AG04449 (cell line): ENCODE measurements at regions not wholly inside any gene's neighbourhood (a gene's known extent, or its start where the extent isn't known, plus 50 kb on each side); places are given as distances from the start of the nearest gene placed in this dataset.

Source experiments
- CTCF ChIA-PET: fragments of 350-600 bp; formaldehyde crosslinking; extraction: SDS; loops from one replicate; lab custom pipeline; 2021; ENCODE audit warnings: antibody characterized with exemption; lab: Yijun Ruan, JAX
- POLR2A ChIA-PET: fragments of 400-600, 350-600 bp; formaldehyde crosslinking; extraction: SDS; loops from one replicate; lab custom pipeline; 2020; ENCODE audit warnings: antibody characterized with exemption, inconsistent platforms; lab: Yijun Ruan, JAX
- DNase-seq: peaks from one replicate; pipeline ENCODE4 v3.0.0-alpha.2; 2010; ENCODE audit warnings: low read depth, low spot score
- H3K4me3 ChIP-seq: 2 replicates; pipeline ENCODE4 v1.5.1; 2011; ENCODE audit warnings: low read depth, mild to moderate bottlenecking, control low read depth, low read length
- TF ChIP-seq, protein P1 (sequence below): IDR thresholded peaks from one replicate; pipeline ENCODE4 v1.5.1; 2011; ENCODE audit warnings: mild to moderate bottlenecking, moderate library complexity, low read length, control low read depth, inconsistent platforms; ENCODE audit not compliant: insufficient read depth; ENCODE audit errors: missing control alignments

DNA sequence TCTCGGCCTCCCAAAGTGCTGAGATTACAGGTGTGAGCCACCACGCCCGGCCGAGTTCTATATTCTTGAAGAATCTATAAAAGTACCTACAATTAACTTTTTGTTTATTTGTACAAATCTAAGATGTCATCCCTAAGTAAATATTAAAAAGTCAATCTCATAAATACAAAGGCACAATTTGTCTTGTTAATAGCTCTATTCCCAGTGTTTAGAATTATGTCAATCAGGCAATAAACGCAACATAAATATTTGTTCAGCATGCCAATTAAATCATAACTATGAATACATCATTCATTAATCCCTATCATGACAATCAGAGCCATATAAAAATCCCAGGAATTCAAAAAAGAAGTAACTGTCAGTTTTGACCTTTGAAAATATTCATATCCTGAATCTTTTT, 68.9 kb upstream of the CDH18 start:
- H3K4me3 ChIP-seq: no peak overlapping the region
- TF ChIP-seq, protein P1, sequence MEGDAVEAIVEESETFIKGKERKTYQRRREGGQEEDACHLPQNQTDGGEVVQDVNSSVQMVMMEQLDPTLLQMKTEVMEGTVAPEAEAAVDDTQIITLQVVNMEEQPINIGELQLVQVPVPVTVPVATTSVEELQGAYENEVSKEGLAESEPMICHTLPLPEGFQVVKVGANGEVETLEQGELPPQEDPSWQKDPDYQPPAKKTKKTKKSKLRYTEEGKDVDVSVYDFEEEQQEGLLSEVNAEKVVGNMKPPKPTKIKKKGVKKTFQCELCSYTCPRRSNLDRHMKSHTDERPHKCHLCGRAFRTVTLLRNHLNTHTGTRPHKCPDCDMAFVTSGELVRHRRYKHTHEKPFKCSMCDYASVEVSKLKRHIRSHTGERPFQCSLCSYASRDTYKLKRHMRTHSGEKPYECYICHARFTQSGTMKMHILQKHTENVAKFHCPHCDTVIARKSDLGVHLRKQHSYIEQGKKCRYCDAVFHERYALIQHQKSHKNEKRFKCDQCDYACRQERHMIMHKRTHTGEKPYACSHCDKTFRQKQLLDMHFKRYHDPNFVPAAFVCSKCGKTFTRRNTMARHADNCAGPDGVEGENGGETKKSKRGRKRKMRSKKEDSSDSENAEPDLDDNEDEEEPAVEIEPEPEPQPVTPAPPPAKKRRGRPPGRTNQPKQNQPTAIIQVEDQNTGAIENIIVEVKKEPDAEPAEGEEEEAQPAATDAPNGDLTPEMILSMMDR: no peak
- ChIA-PET POLR2A (no interaction called here), CTCF (no interaction called here)
- DNase-seq: no peak

- DNase-seq: no peak
- no peak overlapping the region for H3K4me3 ChIP-seq
- CTCF ChIA-PET: no interaction called here
- POLR2A ChIA-PET: no interaction called here
- TF ChIP-seq, protein P1: no peak
These were observed 67.3 kb upstream of the CDH18 start for GRCh38 chr5:20055301-20055700.

- no peak overlapping the region for H3K4me3 ChIP-seq
- CTCF ChIA-PET: no interaction called here
- DNase-seq: no peak
- POLR2A ChIA-PET: no interaction called here
- TF ChIP-seq, protein P1: no peak
These were observed 62.3 kb upstream of the CDH18 start for GRCh38 chr5:20050262-20050661.

- DNase-seq: no peak
- H3K4me3 ChIP-seq: no peak overlapping the region
- ChIA-PET POLR2A (no interaction called here), CTCF (no interaction called here)
- TF ChIP-seq, protein P1: no peak
These were observed 56.5 kb upstream of the CDH18 start for GRCh38 chr5:20044460-20044859.

DNA sequence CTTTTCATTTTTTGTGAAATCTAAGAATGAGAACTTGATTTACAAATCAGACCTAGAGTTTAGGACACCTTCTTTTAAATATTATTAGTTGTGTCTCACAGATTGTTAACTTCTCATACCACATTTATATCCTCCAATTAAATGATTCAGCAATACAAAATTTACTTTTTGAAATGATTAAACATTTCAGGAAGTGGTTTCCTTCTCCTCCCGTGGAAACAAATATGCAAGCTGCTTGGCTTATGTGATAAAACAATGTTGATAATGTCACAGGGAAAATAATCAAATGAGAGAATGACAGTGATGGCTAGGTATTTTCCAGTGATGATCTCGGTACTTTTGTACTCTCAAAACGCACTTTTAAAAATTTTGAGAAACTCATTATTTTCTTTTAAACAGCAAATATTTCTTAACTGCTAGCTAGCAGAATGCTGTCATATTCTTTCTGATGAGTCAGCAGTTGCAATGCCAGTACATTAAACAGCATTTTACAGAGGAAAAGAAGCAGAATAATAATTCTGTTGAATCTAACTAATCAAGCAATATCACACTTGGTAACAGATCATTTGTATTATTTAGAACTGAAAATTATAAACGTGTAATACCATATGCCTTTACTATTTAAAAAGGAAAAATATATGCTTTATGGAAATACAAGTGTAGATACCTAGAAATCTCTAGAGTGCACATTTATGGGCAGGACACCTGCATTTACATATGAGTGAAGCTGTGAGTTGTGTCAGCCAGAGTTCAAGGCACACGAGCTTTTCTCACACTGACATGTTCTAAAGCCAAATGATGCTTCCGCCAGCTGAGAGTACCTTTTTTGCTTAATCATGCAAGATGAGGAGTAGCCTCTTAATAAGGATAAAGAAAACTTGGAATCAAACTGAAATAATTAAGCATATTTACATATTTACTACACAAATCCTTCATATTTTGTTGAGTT, 53.6 kb upstream of the CDH18 start:
- no peak for DNase-seq
- POLR2A ChIA-PET: no interaction called here

GRCh38 chr5:20040901-20041300, 52.9 kb upstream of the CDH18 start:
- H3K4me3 ChIP-seq: no peak overlapping the region
- no peak for DNase-seq
- POLR2A ChIA-PET: no interaction called here
- CTCF ChIA-PET: no interaction called here
- TF ChIP-seq, protein P1: no peak

More for the DNA sequence above, 53.6 kb upstream of the CDH18 start:
- no peak overlapping the region for H3K4me3 ChIP-seq
- CTCF ChIA-PET: no interaction called here
- TF ChIP-seq, protein P1: no peak
